ENCODE measurements at regions not wholly inside any gene's neighbourhood (a gene's known extent, or its start where the extent isn't known, plus 50 kb on each side); places are given as distances from the start of the nearest gene placed in this dataset.

DNA sequence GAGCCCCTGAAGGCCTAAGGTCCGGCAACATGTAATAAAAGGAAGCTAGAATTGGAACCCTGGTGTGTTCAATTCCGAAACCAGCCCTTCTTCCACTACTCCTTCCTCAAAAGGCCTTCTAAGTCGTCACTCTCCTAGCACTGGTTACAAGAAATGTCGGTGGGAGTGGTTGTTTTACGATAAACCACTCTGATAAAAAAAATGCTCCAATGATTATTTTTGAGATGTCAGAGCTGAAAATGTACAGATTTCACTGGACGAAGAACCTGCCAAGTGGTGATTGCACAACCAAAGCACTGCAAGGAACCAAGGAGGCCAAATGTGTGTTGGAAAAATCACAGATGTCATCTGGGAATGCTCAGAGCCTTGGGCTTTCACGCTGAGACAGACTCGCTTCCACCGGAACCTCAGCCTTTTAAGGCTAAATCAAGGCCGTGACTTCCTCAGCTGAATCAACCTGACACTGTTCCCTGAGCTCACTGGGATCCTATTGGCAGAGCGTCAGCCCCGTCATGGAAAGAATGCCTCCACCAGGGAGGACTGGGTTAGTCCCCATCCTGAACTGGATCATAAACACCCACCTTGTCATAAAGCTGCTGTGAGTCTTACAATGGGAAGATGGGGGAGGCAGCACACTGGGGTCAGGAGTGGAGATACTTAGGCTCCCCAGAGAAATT lies 108.1 kb upstream of the THBS1 start:
- TF ChIP-seq, protein P1, sequence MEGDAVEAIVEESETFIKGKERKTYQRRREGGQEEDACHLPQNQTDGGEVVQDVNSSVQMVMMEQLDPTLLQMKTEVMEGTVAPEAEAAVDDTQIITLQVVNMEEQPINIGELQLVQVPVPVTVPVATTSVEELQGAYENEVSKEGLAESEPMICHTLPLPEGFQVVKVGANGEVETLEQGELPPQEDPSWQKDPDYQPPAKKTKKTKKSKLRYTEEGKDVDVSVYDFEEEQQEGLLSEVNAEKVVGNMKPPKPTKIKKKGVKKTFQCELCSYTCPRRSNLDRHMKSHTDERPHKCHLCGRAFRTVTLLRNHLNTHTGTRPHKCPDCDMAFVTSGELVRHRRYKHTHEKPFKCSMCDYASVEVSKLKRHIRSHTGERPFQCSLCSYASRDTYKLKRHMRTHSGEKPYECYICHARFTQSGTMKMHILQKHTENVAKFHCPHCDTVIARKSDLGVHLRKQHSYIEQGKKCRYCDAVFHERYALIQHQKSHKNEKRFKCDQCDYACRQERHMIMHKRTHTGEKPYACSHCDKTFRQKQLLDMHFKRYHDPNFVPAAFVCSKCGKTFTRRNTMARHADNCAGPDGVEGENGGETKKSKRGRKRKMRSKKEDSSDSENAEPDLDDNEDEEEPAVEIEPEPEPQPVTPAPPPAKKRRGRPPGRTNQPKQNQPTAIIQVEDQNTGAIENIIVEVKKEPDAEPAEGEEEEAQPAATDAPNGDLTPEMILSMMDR (IDR thresholded peaks at IDR 0.05; ENCODE audit: insufficient read depth, missing control alignments), result no peak
- FAIRE-seq (no peak), DNase-seq (ENCODE audit: insufficient read length, low spot score) (no peak)

DNA sequence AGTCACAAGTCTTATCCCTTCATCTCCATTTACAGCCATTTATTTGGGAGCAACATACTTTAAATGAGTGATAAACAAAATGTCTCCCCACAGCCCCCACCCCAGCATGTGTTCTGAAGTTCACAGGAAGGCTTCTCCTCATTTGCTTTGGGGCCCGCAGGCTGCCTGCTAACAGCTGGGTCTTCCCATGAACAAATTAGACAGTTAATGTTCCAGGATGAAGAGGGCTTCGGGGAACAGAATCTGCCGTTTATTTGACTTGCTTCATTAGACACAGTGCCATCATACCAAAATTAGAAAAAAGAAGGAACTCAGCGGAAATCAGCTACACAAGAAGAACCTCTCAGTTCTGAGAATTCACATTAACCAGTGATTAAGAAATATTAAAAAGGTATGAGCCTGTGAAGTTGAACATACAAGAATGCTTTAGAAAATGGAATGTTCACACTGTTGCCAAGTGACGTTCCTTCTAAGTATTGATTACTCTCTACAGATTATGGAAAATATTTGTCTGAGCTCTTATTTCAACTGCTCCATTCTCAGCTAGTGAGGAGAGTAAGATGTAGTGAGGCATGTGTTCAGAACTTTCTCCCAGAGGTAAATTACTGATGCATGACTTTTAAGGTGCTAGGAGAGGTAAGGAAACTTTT lies 107.5 kb upstream of the THBS1 start:
- no peak for DNase-seq (ENCODE audit: insufficient read length, low spot score)
- no peak for FAIRE-seq
- TF ChIP-seq, protein P1 (IDR thresholded peaks at IDR 0.05; ENCODE audit: insufficient read depth, missing control alignments), result no peak

GRCh38 chr15:39474657-39475056 lies 106.2 kb upstream of the THBS1 start:
- DNase-seq (ENCODE audit: insufficient read length, low spot score) (no peak), FAIRE-seq (no peak)
- TF ChIP-seq, protein P1 (IDR thresholded peaks at IDR 0.05; ENCODE audit: insufficient read depth, missing control alignments), result no peak

- no peak for FAIRE-seq
- TF ChIP-seq, protein P1 (IDR thresholded peaks at IDR 0.05; ENCODE audit: insufficient read depth, missing control alignments), result no peak
- DNase-seq (ENCODE audit: insufficient read length, low spot score), result no peak
These were observed 101.9 kb upstream of the THBS1 start for GRCh38 chr15:39478996-39479395.

DNA sequence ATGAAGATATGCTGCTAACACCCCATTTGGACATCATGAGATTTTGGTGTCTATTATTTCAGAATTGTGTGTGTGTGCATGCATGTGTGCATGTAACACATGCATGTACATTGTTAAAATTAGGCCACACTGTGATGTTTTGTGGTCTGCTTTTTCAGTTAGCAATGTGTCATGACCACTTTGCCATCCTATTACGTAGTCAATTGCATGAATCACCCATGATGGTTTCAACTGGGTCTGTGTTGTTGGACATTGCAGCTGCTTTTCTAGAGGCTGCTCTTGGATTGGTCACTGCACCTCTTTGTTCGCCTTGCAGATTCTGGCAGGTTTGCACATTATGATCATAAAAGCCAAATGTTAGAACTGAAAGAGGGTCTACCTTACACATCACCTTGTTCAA lies 101.0 kb upstream of the THBS1 start:
- FAIRE-seq (no peak), DNase-seq (ENCODE audit: insufficient read length, low spot score) (no peak)
- TF ChIP-seq, protein P1 (IDR thresholded peaks at IDR 0.05; ENCODE audit: insufficient read depth, missing control alignments), result no peak

- TF ChIP-seq, protein P1 (IDR thresholded peaks at IDR 0.05; ENCODE audit: insufficient read depth, missing control alignments), result no peak
- DNase-seq (ENCODE audit: insufficient read length, low spot score) (no peak), FAIRE-seq (no peak)
These were observed 98.4 kb upstream of the THBS1 start for GRCh38 chr15:39482459-39482858.

Measured in D721Med (cell line).